OCI-LY3 (cell line): ENCODE measurements at regions not wholly inside any gene's neighbourhood (a gene's known extent, or its start where the extent isn't known, plus 50 kb on each side); places are given as distances from the start of the nearest gene placed in this dataset.

ENCODE experiments used
- CTCF ChIP-seq: fragments of 200-600, 300-600 bp; sonication (generic); IDR thresholded peaks from 2 replicates; pipeline ENCODE4 v1.5.1; 2014; ENCODE audit warnings: antibody characterized with exemption, low read length, low read depth
- EZH2phosphoT487 ChIP-seq: fragments of 200-600 bp; shearing (Covaris generic); IDR thresholded peaks from 2 replicates; pipeline ENCODE4 v1.6.1; 2018; ENCODE audit warnings: antibody characterized with exemption, mixed run types, low read depth

DNA sequence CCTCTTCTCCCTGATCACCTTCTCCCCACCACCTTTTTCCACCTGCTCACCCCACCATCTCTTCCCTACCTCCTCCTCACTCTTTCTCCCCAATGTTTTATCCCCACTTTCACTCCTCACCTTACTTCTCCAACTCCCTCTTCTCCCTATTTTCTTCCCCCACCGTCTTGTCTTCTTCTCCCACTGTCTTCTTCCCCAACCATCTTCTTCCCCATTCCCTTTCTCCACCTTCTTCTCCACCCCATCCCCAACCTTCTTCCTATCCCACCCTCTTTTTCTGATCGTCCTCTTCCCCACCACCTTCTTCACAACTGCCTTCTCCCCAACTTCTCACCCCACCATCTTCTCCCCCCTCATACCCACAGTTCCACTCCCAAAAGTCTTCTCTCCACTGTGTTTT is 929.4 kb downstream of the UQCRFS1 start:
- TF ChIP-seq EZH2phosphoT487, result no peak
- no peak for TF ChIP-seq CTCF
